ENCODE measurements at regions not wholly inside any gene's neighbourhood (a gene's known extent, or its start where the extent isn't known, plus 50 kb on each side); places are given as distances from the start of the nearest gene placed in this dataset.

DNA sequence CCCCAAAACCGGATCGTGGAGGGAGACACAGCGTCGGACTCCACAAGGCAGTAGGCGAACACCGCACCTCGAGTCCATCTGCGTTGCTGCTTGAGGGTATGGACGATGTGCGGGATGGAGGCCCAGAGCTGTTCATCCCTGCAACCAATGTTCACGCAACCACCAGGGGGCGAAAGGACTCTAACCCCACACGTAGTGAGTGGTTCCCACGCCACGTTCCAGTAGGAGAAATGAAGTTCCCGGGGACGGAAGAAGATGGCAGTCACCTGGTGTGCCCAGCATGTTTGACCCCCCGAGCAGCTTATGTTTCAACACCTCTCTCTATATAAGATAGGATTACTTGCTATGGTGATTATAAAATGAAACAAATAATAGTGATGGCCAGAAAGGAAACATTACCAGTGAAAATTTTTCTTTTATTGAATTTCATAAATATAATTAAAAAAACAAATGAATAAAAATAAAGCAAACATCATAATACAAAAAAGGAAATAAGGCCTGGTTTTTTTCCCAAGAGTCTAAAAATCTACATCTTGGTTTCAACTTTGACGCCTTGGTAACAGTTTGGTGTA is 184.3 kb downstream of the SH3BP4 start:
- peak; percentile 92 for DNase-seq (ENCODE audit: low read depth, low spot score)
- in situ Hi-C loops (cut with HindIII; ENCODE audit: low pct_unique_long_range_greater_than_20kb, low sequenced_read_pairs) = no loop called here

DNA sequence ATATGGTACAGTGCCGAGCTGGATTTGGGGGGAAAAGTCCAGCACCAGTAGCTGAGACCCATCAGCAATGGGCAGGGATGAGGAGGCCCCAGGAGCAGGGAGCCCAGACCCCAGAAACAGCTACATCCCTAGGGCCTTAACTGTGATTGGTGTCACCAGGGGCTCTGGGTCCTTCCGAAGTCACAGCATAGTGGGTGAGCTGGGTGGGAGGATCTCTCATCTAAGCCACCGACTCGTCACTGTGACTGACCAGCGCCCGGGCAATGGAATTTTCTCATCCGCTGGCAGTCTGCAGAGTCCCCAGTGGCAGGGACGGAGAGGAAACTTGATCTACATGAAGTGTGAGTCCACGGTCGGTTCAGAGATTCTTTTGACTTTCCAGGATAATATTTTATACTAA is 186.5 kb downstream of the SH3BP4 start:
- no peak for DNase-seq (ENCODE audit: low read depth, low spot score)
- in situ Hi-C loops (cut with HindIII; ENCODE audit: low pct_unique_long_range_greater_than_20kb, low sequenced_read_pairs) = no loop called here

DNA sequence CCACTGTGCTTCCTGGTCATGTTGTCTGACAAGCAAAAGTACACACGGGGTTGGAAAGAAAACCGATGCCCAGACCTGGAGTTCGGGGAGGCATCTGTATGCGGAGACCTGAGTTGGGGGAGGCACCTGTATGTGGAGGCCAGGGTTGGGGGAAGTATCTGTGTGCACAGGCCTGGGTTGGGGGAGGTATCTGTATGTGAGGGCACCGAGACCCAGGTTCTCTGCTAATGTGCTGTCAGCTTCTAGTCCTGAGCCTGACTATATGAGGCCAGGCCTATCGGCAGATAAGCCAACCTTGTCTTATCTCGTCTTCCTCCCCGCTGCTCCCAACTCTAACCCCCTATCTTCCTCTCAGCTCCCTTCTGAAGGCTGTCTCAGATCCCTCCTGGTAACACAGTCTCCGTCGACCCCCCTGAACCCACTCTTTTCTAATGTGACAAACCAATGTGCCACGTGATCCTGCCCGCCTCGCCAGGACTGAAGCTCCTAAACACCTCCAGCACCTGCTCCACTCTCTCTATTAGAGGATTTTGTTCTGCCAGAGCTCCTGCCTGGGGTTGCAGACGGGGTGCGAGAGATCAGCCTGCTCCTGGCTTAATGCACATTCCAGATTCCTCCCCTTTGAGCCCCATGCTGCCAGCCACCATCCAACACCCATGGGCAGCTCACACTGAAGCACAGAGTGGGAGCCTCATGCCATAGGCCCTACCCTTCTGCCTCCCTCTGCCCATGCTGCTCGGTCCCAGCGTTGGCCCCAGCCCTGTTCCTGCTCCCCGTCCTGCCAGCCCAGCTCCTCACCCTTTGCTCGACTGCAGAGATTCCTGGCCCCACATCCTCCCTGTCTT is 188.4 kb downstream of the SH3BP4 start:
- in situ Hi-C loops (cut with HindIII; ENCODE audit: low pct_unique_long_range_greater_than_20kb, low sequenced_read_pairs) = no loop called here
- DNase-seq (ENCODE audit: low read depth, low spot score) = no peak

DNA sequence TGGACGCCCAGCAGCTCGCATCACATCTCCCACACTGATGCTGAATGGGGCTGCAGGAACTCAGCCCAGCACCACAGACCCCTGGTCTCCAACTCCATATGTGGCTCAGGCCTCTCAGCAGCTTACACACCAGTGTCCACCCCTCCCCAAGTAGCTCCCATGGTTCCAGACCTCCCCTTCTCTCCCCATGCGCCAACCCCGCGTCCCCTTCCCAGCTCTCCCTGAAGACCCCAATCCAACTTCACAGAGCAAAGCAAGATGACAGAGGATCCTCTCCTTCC is 188.9 kb downstream of the SH3BP4 start:
- in situ Hi-C loops (cut with HindIII; ENCODE audit: low pct_unique_long_range_greater_than_20kb, low sequenced_read_pairs) = no loop called here
- no peak for DNase-seq (ENCODE audit: low read depth, low spot score)

- no peak for DNase-seq (ENCODE audit: low read depth, low spot score)
Measured at GRCh38 chr2:235141411-235142128, 189.8 kb downstream of the SH3BP4 start.

DNA sequence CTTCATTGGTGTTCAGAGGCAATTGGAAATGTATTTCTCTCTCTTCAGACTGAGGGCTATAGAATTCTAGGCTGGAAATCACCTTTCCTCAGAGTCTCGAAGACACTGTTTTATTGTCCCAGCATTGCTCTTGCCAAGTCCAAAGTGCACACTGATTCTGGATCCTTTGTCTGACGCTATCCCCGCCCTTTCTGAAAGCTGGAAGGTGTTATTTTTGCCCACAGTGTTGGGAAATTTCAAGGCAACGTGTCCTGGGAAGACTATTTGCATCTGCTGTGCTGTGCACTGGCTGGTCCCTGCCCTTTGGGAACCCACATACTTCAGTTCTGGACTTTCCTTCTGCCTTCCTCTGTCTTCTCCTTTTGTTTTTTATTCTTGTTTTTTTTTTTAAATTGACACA is 190.8 kb downstream of the SH3BP4 start:
- no peak for DNase-seq (ENCODE audit: low read depth, low spot score)
- in situ Hi-C loops (cut with HindIII; ENCODE audit: low pct_unique_long_range_greater_than_20kb, low sequenced_read_pairs) = no loop called here

More at GRCh38 chr2:235141411-235142128, 189.8 kb downstream of the SH3BP4 start:
- in situ Hi-C loops (cut with HindIII; ENCODE audit: low pct_unique_long_range_greater_than_20kb, low sequenced_read_pairs) = no loop called here

DNA sequence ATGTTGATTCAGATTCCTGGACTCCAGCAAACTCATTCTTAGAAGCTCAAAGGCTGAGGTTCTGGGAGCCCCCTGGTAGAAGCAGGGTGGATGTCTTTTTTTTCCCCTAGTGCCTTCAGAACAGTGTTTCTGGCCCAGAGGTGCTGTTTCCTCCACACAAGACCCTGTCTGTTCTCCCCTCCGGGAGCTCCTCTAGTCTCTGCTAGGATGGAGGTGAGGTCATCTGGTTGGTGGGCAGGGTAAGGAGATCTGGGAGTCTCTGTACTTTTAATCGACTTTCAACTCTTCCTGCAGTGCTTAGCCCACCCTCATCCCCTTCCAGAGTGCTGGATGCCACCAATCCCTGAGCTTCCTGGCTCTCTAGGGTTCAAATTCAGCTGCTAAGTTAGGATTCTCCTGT is 192.0 kb downstream of the SH3BP4 start:
- no peak for DNase-seq (ENCODE audit: low read depth, low spot score)
- in situ Hi-C loops (cut with HindIII; ENCODE audit: low pct_unique_long_range_greater_than_20kb, low sequenced_read_pairs) = no loop called here

- no peak for DNase-seq (ENCODE audit: low read depth, low spot score)
- in situ Hi-C loops (cut with HindIII; ENCODE audit: low pct_unique_long_range_greater_than_20kb, low sequenced_read_pairs) = no loop called here
Measured at GRCh38 chr2:235144291-235144690, 192.5 kb downstream of the SH3BP4 start.

- DNase-seq (ENCODE audit: low read depth, low spot score) = no peak
- in situ Hi-C loops (cut with HindIII; ENCODE audit: low pct_unique_long_range_greater_than_20kb, low sequenced_read_pairs) = no loop called here
Measured at GRCh38 chr2:235146206-235146605, 194.4 kb downstream of the SH3BP4 start.

DNA sequence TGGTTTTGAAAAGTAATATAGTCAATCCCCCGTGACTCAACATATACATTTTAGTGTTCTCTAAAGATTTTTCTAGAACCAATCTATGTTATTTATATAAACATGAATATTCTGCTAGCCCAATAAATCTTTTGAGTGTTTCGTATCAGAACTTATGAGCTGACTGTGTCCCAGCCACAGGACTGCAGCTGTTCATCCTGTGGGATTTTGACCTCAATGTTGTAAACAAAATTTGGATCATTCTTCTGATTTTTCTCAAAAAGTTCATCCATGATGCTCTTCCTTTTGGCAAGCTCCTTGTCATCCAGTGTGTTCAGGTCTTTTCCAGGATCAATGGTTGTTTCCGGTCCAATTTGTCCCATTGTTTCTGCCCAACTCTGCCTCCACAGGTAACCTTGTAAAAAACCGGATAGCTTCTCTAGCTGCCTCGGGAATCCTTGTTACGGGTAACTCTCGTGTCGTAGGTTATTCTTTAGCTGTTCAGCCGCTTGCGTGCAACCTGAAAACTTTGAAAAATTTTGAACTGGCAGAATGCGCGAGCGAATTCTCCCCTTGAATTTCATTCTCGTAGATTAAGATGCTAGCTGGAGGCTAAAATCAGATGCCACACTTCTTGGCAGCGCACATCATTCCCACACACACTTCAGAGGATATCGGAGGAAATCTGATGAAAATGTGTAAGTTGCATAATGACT is 195.2 kb downstream of the SH3BP4 start:
- no peak for DNase-seq (ENCODE audit: low read depth, low spot score)
- in situ Hi-C loops (cut with HindIII; ENCODE audit: low pct_unique_long_range_greater_than_20kb, low sequenced_read_pairs) = no loop called here

GRCh38 chr2:235148201-235149170 is 196.7 kb downstream of the SH3BP4 start:
- DNase-seq (ENCODE audit: low read depth, low spot score) = no peak
- in situ Hi-C loops (cut with HindIII; ENCODE audit: low pct_unique_long_range_greater_than_20kb, low sequenced_read_pairs) = no loop called here

DNA sequence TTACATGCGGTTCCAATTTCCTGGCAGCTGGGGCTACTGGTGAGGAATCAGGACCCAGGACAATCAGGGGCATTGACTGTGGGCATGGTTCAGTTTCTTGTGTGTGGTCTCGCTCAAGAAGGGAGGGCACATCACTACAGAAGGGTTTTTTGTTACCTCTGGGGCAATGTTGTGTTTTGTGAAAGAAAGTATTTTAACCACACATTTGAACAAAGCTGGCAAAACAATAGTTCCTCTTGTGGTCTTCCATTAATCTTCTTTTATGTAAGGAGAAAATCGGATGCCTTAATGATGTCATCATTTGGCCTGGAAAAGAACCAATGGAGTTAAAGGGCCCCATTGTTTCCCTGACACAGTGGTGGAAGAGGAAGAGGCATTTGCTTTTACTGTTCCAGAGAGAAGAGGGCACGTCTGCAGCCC is 197.4 kb downstream of the SH3BP4 start:
- in situ Hi-C loops (cut with HindIII; ENCODE audit: low pct_unique_long_range_greater_than_20kb, low sequenced_read_pairs) = no loop called here
- peak; percentile 98 for DNase-seq (ENCODE audit: low read depth, low spot score)

DNA sequence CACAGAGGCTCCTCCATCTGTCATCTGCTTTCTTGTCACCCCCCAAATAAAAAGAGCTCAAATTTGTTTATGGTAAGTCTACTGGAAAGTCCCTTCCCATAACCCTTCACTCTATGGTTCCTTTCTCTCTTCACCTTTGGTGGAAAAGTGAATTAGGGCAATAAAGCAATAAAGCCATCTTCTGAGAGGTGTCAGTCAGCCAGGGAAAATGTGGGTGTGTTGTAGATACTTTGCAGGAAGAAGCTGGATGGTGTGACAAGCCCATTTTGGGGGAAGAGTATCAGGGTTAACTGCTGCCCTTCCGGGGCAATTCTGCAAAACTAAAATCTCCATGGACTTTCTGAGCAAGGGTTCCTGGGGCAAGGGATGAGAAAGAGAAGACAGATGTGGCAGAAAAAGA is 197.9 kb downstream of the SH3BP4 start:
- in situ Hi-C loops (cut with HindIII; ENCODE audit: low pct_unique_long_range_greater_than_20kb, low sequenced_read_pairs) = no loop called here
- DNase-seq (ENCODE audit: low read depth, low spot score) = no peak

DNA sequence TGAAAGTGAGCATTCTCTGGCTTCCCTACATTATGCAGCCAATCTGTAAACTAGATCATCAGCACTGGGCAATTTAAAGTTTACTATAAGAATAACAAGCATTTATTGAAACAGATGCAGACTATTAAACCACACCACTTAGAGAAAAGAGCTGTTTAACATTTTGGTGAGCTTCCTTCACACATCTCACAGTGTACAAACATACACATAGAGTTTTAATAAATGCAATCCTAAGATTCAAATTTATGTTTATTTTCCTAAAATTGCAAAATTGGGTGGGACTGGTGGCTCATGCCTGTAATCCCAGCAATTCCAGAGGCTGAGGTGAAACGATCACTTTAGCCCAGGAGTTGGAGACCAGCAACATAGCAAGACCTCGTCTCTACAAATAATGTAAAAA is 199.3 kb downstream of the SH3BP4 start:
- in situ Hi-C loops (cut with HindIII; ENCODE audit: low pct_unique_long_range_greater_than_20kb, low sequenced_read_pairs) = no loop called here
- no peak for DNase-seq (ENCODE audit: low read depth, low spot score)

DNA sequence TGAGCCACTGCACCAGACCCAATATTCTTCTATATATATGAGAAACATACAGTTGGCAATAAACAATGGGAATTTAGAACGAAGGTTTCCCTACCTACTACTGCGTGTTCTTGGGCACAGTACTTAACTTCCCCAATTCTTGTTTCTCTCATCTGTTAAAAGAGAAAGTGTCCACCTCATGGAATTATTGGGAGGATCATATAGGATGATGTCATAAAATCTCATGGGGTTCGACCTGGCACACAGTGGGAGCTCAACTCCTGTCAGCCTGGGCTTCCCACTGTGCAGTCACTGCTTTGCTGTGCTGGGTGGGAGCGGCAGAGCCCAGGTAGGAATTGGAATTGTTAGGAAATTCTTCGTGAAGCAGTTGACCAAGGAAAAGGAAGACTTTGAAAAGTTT is 203.3 kb downstream of the SH3BP4 start:
- in situ Hi-C loops (cut with HindIII; ENCODE audit: low pct_unique_long_range_greater_than_20kb, low sequenced_read_pairs) = no loop called here
- DNase-seq (ENCODE audit: low read depth, low spot score) = no peak

DNA sequence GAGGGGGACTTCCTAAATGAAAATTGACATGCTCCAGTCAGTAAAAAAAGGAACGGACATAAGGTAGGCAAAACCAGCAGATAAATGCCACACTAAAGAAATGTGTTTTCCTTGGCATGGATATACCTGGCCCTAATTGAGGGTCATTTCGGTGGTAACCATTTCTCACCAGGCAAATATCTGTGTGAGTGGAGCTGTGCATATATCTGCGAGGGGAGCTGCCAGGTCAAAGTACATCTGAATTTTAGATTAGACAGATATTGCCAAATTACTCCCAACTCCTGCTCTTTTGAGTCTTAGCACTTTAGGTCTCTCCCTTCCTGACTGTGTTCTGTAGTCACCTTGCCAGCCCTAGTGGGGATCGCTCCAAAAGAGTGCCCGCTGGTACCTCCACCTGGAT is 204.2 kb downstream of the SH3BP4 start:
- DNase-seq (ENCODE audit: low read depth, low spot score) = no peak
- in situ Hi-C loops (cut with HindIII; ENCODE audit: low pct_unique_long_range_greater_than_20kb, low sequenced_read_pairs) = no loop called here

- DNase-seq (ENCODE audit: low read depth, low spot score) = no peak
- in situ Hi-C loops (cut with HindIII; ENCODE audit: low pct_unique_long_range_greater_than_20kb, low sequenced_read_pairs) = no loop called here
Measured at GRCh38 chr2:235157746-235158482, 206.1 kb downstream of the SH3BP4 start.
